ENCODE measurements at regions not wholly inside any gene's neighbourhood (a gene's known extent, or its start where the extent isn't known, plus 50 kb on each side); places are given as distances from the start of the nearest gene placed in this dataset.

DNA sequence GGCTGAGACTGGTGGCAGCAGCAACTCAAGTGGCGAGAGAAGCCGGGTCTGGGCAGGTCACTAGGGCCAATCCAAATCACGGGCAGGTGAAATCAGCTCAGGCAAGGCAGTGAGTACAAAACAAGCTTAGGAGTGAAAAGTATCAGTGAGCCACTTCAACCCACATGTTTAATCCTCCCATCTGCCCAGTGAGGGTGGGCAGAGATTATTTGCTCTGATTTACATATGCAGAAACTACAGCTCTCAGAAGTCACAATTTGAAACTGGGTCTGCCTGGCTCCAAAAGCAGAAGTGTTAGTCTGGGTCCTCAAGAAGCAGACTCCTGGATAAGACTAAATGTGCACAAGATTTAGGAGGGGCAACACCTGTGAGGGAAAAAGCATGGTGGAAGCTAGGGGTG, 173.7 kb upstream of the LRFN2 start (continued):
- no peak for TF ChIP-seq ZNF274 (IDR thresholded peaks at IDR 0.05; ENCODE audit: low read depth, low read length)
- no peak for TF ChIP-seq ZFX (IDR thresholded peaks at IDR 0.05)
- no peak for TF ChIP-seq EZH2phosphoT487 (IDR thresholded peaks at IDR 0.05; ENCODE audit: borderline replicate concordance)
- TF ChIP-seq SP1 (IDR thresholded peaks at IDR 0.05; ENCODE audit: low read depth), result no peak
- no peak for TF ChIP-seq POLR2A (IDR thresholded peaks at IDR 0.05; ENCODE audit: borderline replicate concordance, extremely low read depth, insufficient read depth, insufficient read length)
- TF ChIP-seq, protein P1, sequence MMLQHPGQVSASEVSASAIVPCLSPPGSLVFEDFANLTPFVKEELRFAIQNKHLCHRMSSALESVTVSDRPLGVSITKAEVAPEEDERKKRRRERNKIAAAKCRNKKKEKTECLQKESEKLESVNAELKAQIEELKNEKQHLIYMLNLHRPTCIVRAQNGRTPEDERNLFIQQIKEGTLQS (IDR thresholded peaks at IDR 0.05), result no peak
- no peak for TF ChIP-seq YY1 (IDR thresholded peaks at IDR 0.05; ENCODE audit: extremely low read depth, insufficient replicate concordance, low read depth, low read length)

DNA sequence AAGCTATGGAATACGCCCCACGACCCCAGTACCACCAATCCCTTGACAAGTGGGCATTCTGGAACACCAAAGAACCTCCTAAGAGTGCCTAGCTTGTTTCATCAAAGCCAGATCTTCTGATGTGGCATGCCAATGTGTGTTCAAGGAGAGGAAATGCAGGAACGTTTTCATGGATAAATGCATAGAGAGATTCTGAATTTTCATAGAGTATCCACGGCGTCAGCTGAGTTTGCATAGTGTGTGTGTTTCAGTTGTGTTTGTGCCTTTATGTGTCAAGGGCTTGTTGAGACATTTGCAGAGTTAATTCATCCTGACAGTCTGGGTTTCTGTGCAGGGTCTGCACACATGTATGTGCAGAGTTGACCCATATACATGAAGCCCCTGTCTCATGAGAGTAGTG, 172.7 kb upstream of the LRFN2 start:
- ATAC-seq, result no peak
- no TSS peak for BruUV-seq (replicated peaks)
- Histone ChIP-seq H3K9me2 (ENCODE audit: insufficient read depth) (no peaks in the 10 kb centered on the region), H3K27me3 (ENCODE audit: insufficient read depth, low read length) (peaks cover 30% of the 10 kb centered on the region), H3K9ac (ENCODE audit: low read length) (no peak overlapping the region), H3K4me3 (replicated peaks in 1 of 2; ENCODE audit: low read depth in 1 of 2, low read length in 2 of 2) (no peak overlapping the region), H3K9me3 (ENCODE audit: control insufficient read depth in 1 of 2, insufficient read depth in 1 of 2, low read depth in 1 of 2, low read length in 2 of 2) (no peaks in the 10 kb centered on the region), H2AFZ (ENCODE audit: low read depth, low read length, poor library complexity, severe bottlenecking) (no peak overlapping the region), H4K20me1 (ENCODE audit: insufficient read depth) (no peaks in the 10 kb centered on the region), H3K4me2 (ENCODE audit: low read length) (no peak overlapping the region), H3K79me2 (ENCODE audit: insufficient read depth, low read length) (no peaks in the 10 kb centered on the region), H3K4me1 (ENCODE audit: control insufficient read depth in 1 of 2, insufficient read depth in 2 of 2, low read length in 2 of 2) (no peaks in the 10 kb centered on the region), H3K36me3 (ENCODE audit: control insufficient read depth in 1 of 2, insufficient read depth in 2 of 2, low read length in 2 of 2) (no peaks in the 10 kb centered on the region), H3K27ac (ENCODE audit: low read depth, low read length) (no peak overlapping the region)
- POLR2A ChIA-PET, result no interaction called here
- TF ChIP-seq CBX3 (IDR thresholded peaks at IDR 0.05; ENCODE audit: low read depth), result no peak
- TF ChIP-seq SP1 (IDR thresholded peaks at IDR 0.05; ENCODE audit: low read depth), result no peak
- TF ChIP-seq, protein P2, sequence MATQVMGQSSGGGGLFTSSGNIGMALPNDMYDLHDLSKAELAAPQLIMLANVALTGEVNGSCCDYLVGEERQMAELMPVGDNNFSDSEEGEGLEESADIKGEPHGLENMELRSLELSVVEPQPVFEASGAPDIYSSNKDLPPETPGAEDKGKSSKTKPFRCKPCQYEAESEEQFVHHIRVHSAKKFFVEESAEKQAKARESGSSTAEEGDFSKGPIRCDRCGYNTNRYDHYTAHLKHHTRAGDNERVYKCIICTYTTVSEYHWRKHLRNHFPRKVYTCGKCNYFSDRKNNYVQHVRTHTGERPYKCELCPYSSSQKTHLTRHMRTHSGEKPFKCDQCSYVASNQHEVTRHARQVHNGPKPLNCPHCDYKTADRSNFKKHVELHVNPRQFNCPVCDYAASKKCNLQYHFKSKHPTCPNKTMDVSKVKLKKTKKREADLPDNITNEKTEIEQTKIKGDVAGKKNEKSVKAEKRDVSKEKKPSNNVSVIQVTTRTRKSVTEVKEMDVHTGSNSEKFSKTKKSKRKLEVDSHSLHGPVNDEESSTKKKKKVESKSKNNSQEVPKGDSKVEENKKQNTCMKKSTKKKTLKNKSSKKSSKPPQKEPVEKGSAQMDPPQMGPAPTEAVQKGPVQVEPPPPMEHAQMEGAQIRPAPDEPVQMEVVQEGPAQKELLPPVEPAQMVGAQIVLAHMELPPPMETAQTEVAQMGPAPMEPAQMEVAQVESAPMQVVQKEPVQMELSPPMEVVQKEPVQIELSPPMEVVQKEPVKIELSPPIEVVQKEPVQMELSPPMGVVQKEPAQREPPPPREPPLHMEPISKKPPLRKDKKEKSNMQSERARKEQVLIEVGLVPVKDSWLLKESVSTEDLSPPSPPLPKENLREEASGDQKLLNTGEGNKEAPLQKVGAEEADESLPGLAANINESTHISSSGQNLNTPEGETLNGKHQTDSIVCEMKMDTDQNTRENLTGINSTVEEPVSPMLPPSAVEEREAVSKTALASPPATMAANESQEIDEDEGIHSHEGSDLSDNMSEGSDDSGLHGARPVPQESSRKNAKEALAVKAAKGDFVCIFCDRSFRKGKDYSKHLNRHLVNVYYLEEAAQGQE (IDR thresholded peaks at IDR 0.05; ENCODE audit: low read depth), result no peak
- TF ChIP-seq POLR2AphosphoS5 (IDR thresholded peaks at IDR 0.05; ENCODE audit: low read depth, low read length), result no peak
- no peak for TF ChIP-seq EZH2 (IDR thresholded peaks at IDR 0.05)
- TF ChIP-seq, protein P3, sequence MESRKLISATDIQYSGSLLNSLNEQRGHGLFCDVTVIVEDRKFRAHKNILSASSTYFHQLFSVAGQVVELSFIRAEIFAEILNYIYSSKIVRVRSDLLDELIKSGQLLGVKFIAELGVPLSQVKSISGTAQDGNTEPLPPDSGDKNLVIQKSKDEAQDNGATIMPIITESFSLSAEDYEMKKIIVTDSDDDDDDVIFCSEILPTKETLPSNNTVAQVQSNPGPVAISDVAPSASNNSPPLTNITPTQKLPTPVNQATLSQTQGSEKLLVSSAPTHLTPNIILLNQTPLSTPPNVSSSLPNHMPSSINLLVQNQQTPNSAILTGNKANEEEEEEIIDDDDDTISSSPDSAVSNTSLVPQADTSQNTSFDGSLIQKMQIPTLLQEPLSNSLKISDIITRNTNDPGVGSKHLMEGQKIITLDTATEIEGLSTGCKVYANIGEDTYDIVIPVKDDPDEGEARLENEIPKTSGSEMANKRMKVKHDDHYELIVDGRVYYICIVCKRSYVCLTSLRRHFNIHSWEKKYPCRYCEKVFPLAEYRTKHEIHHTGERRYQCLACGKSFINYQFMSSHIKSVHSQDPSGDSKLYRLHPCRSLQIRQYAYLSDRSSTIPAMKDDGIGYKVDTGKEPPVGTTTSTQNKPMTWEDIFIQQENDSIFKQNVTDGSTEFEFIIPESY (IDR thresholded peaks at IDR 0.05; ENCODE audit: extremely low read depth, insufficient replicate concordance, low read length), result no peak
- no peak for TF ChIP-seq TCF7L2 (IDR thresholded peaks at IDR 0.05; ENCODE audit: borderline replicate concordance, extremely low read depth, insufficient read depth, insufficient read length)
- no peak for TF ChIP-seq CEBPB (IDR thresholded peaks at IDR 0.05; ENCODE audit: low read depth)
- TF ChIP-seq, protein P1 (IDR thresholded peaks at IDR 0.05), result no peak
- no peak for TF ChIP-seq SRF (IDR thresholded peaks at IDR 0.05; ENCODE audit: low read depth)
- no peak for TF ChIP-seq ZFX (IDR thresholded peaks at IDR 0.05)
- TF ChIP-seq, protein P4, sequence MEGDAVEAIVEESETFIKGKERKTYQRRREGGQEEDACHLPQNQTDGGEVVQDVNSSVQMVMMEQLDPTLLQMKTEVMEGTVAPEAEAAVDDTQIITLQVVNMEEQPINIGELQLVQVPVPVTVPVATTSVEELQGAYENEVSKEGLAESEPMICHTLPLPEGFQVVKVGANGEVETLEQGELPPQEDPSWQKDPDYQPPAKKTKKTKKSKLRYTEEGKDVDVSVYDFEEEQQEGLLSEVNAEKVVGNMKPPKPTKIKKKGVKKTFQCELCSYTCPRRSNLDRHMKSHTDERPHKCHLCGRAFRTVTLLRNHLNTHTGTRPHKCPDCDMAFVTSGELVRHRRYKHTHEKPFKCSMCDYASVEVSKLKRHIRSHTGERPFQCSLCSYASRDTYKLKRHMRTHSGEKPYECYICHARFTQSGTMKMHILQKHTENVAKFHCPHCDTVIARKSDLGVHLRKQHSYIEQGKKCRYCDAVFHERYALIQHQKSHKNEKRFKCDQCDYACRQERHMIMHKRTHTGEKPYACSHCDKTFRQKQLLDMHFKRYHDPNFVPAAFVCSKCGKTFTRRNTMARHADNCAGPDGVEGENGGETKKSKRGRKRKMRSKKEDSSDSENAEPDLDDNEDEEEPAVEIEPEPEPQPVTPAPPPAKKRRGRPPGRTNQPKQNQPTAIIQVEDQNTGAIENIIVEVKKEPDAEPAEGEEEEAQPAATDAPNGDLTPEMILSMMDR (IDR thresholded peaks at IDR 0.05 in 2 of 3, conservative IDR thresholded peaks at IDR 0.05 in 1 of 3; ENCODE audit: borderline replicate concordance in 1 of 3, insufficient read depth in 1 of 3, low read depth in 2 of 3, low read length in 2 of 3), result no peak
- DNase-seq (ENCODE audit: low read depth, low spot score), result no peak
- CTCF ChIA-PET, result no interaction called here
- intact Hi-C loops (cut with micrococcal nuclease), result no loop called here
- RAD21 ChIA-PET (ENCODE audit: low non-redundant PET in 1 of 2, low total read pairs in 2 of 2, uncharacterized antibody in 2 of 2, unreplicated experiment in 2 of 2), result no interaction called here

All from HCT116 (cell line).